ENCODE measurements at regions not wholly inside any gene's neighbourhood (a gene's known extent, or its start where the extent isn't known, plus 50 kb on each side); places are given as distances from the start of the nearest gene placed in this dataset.
"Not testable (repeated sequence)": the region's sequence is repeated elsewhere in the genome, so short reads cannot be mapped to it uniquely, and the experiment has no call there.

GRCh38 chr4:36601864-36602495, 320.6 kb downstream of the DTHD1 start:
- no peak for DNase-seq (ENCODE audit: low spot score)

GRCh38 chr4:36609661-36610060, 328.2 kb downstream of the DTHD1 start:
- no peak for DNase-seq (ENCODE audit: low spot score)

- DNase-seq (ENCODE audit: low spot score) = no peak
Measured at GRCh38 chr4:36610628-36611027, 329.2 kb downstream of the DTHD1 start.

- not testable (repeated sequence) for DNase-seq (ENCODE audit: low spot score)
Measured at GRCh38 chr4:36613142-36613541, 331.7 kb downstream of the DTHD1 start.

GRCh38 chr4:36614011-36614410, 332.6 kb downstream of the DTHD1 start:
- DNase-seq (ENCODE audit: low spot score) = no peak

- DNase-seq (ENCODE audit: low spot score) = no peak
Measured at GRCh38 chr4:36618102-36618501, 336.7 kb downstream of the DTHD1 start.

GRCh38 chr4:36624030-36624429, 342.6 kb downstream of the DTHD1 start:
- no peak for DNase-seq (ENCODE audit: low spot score)

GRCh38 chr4:36638273-36638811, 356.9 kb downstream of the DTHD1 start:
- no peak for DNase-seq (ENCODE audit: low spot score)

GRCh38 chr4:36640876-36641275, 359.5 kb downstream of the DTHD1 start:
- DNase-seq (ENCODE audit: low spot score) = no peak

- DNase-seq (ENCODE audit: low spot score) = no peak
Measured at GRCh38 chr4:36651253-36651652, 369.8 kb downstream of the DTHD1 start.

- DNase-seq (ENCODE audit: low spot score) = no peak
Measured at GRCh38 chr4:36652857-36653256, 371.4 kb downstream of the DTHD1 start.

- no peak for DNase-seq (ENCODE audit: low spot score)
Measured at GRCh38 chr4:36665985-36666527, 384.6 kb downstream of the DTHD1 start.

GRCh38 chr4:36675436-36675835, 394.0 kb downstream of the DTHD1 start:
- no peak for DNase-seq (ENCODE audit: low spot score)

- no peak for DNase-seq (ENCODE audit: low spot score)
Measured at GRCh38 chr4:36676139-36677050, 395.0 kb downstream of the DTHD1 start.

- no peak for DNase-seq (ENCODE audit: low spot score)
Measured at GRCh38 chr4:36677112-36677511, 395.7 kb downstream of the DTHD1 start.

GRCh38 chr4:36677874-36678273, 396.5 kb downstream of the DTHD1 start:
- DNase-seq (ENCODE audit: low spot score) = no peak

GRCh38 chr4:36687681-36688080, 406.3 kb downstream of the DTHD1 start:
- DNase-seq (ENCODE audit: low spot score) = no peak

GRCh38 chr4:36692586-36692985, 411.2 kb downstream of the DTHD1 start:
- no peak for DNase-seq (ENCODE audit: low spot score)

- no peak for DNase-seq (ENCODE audit: low spot score)
Measured at GRCh38 chr4:36702245-36702644, 420.8 kb downstream of the DTHD1 start.

GRCh38 chr4:36704289-36704688, 422.9 kb downstream of the DTHD1 start:
- DNase-seq (ENCODE audit: low spot score) = no peak

GRCh38 chr4:36709991-36710390, 428.6 kb downstream of the DTHD1 start:
- no peak for DNase-seq (ENCODE audit: low spot score)

GRCh38 chr4:36712013-36712412, 430.6 kb downstream of the DTHD1 start:
- DNase-seq (ENCODE audit: low spot score) = no peak

- DNase-seq (ENCODE audit: low spot score) = no peak
Measured at GRCh38 chr4:36716874-36717273, 435.5 kb downstream of the DTHD1 start.

Measured in CD4-positive, alpha-beta T cell treated with Interleukin-2 at 100 ng/mL for 4 hours (primary cell).